PC-9 (cell line): ENCODE measurements at regions not wholly inside any gene's neighbourhood (a gene's known extent, or its start where the extent isn't known, plus 50 kb on each side); places are given as distances from the start of the nearest gene placed in this dataset.

ENCODE experiments used
- CTCF ChIP-seq: fragments of 200-600 bp; sonication (generic); conservative IDR thresholded peaks from 2 replicates; pipeline ENCODE4 v1.6.1; 2017; ENCODE audit warnings: mixed run types, antibody characterized with exemption, mild to moderate bottlenecking, moderate library complexity
- EZH2 ChIP-seq: fragments of 200-600 bp; sonication (generic); IDR thresholded peaks from 2 replicates; pipeline ENCODE4 v1.8.0; 2017; ENCODE audit warnings: antibody characterized with exemption, low read depth

- TF ChIP-seq CTCF (no peak), EZH2 (no peak)
Observed at GRCh38 chr5:40401284-40402006, 278.3 kb upstream of the PTGER4 start.
